GM12878 (cell line): ENCODE measurements at regions not wholly inside any gene's neighbourhood (a gene's known extent, or its start where the extent isn't known, plus 50 kb on each side); places are given as distances from the start of the nearest gene placed in this dataset.

ENCODE experiments used
- ATAC-seq: fragments of 200-7000 bp; cut with Tn5 transposase; 3 replicates; pipeline ENCODE4 v1.9.1; 2020; ENCODE audit warnings: mild to moderate bottlenecking, moderate library complexity
- BruUV-seq: library from RNA; stranded (reverse); fragments of 400-500 nt; replicated peaks from 2 replicates; lab custom pipeline; 2021; lab: Mats Ljungman, UMichigan
- CTCF ChIA-PET: fragments of 300-600 bp; sonication (Branson Sonifier 250); formaldehyde crosslinking; extraction: SDS; loops from one replicate; lab custom pipeline; 2021; ENCODE audit warnings: inconsistent platforms; lab: Yijun Ruan, JAX
- POLR2A ChIA-PET: fragments of 350-600 bp; formaldehyde crosslinking; extraction: SDS; loops from one replicate; lab custom pipeline; 2021; ENCODE audit warnings: inconsistent platforms; lab: Charles Lee
- RAD21 ChIA-PET: fragments of 300-600 bp; sonication (Branson Sonifier 250); formaldehyde crosslinking; loops from one replicate; lab custom pipeline; 2023; ENCODE audit warnings: antibody characterized with exemption; ENCODE audit not compliant: unreplicated experiment; lab: Charles Lee
- SMC1A ChIA-PET: fragments of 300-600 bp; sonication (Branson Sonifier 250); formaldehyde crosslinking; loops from one replicate; lab custom pipeline; 2023; ENCODE audit not compliant: unreplicated experiment, uncharacterized antibody; lab: Charles Lee
- DNase-seq: peaks from one replicate; pipeline ENCODE4 v3.0.0-alpha.2; 2011; ENCODE audit warnings: low read depth, low spot score
- FAIRE-seq: peaks from 3 replicates; lab custom pipeline; 2011; peaks lifted over from hg19 to GRCh38; lab: Jason Lieb, UNC
- H2AFZ ChIP-seq: 2 replicates; pipeline ENCODE4 v1.6.0; 2011; ENCODE audit warnings: low read depth, low read length, control low read depth; ENCODE audit not compliant: control insufficient read depth
- H3K27ac ChIP-seq: 2 replicates; pipeline ENCODE4 v1.5.1; 2011; ENCODE audit warnings: control low read depth; ENCODE audit not compliant: control insufficient read depth, insufficient read depth
- H3K27me3 ChIP-seq, 2 experiments: replicated peaks in 1 of 2; 2 replicates each; pipeline versions ENCODE4 v1.6.0 to v1.6.1; 2011; ENCODE audit warnings: low read length in 1 of 2; ENCODE audit not compliant: control insufficient read depth in 2 of 2, insufficient read depth in 2 of 2
- H3K36me3 ChIP-seq, 2 experiments: 2 replicates each; pipeline ENCODE4 v1.5.1; 2011; ENCODE audit warnings: low read length in 1 of 2; ENCODE audit not compliant: control insufficient read depth in 2 of 2, insufficient read depth in 2 of 2
- H3K4me1 ChIP-seq: 2 replicates; pipeline ENCODE4 v1.6.1; 2011; ENCODE audit warnings: mild to moderate bottlenecking, low read length, moderate library complexity, mixed read lengths; ENCODE audit not compliant: control insufficient read depth, insufficient read depth
- H3K4me2 ChIP-seq: 2 replicates; pipeline ENCODE4 v1.6.0; 2011; ENCODE audit warnings: control low read depth; ENCODE audit not compliant: control insufficient read depth, insufficient read depth
- H3K4me3 ChIP-seq: fragments of 200-600 bp; sonication (generic); 2 replicates; pipeline ENCODE4 v1.5.1; 2016
- H3K79me2 ChIP-seq: 2 replicates; pipeline ENCODE4 v1.6.0; 2011; ENCODE audit warnings: low read length; ENCODE audit not compliant: control insufficient read depth, insufficient read depth
- H3K9ac ChIP-seq: 2 replicates; pipeline ENCODE4 v1.8.0; 2011; ENCODE audit warnings: low read length, control low read depth, mixed read lengths; ENCODE audit not compliant: control insufficient read depth, insufficient read depth
- H3K9me3 ChIP-seq: replicated peaks from 3 replicates; pipeline ENCODE4 v1.5.1; 2011; ENCODE audit warnings: mild to moderate bottlenecking, low read length; ENCODE audit not compliant: control insufficient read depth, insufficient read depth
- H4K20me1 ChIP-seq: 2 replicates; pipeline ENCODE4 v1.6.0; 2011; ENCODE audit not compliant: control insufficient read depth, insufficient read depth
- BACH1 ChIP-seq: fragments of 450-650 bp; IDR thresholded peaks from 2 replicates; pipeline ENCODE4 v1.6.1; 2017; ENCODE audit warnings: mild to moderate bottlenecking, borderline replicate concordance
- CEBPB ChIP-seq, 2 experiments: fragments of 150-350 bp in 1 of 2; IDR thresholded peaks; 2 replicates each; pipeline ENCODE4 v1.6.1; 2012 to 2014; ENCODE audit warnings: low read depth in 2 of 2, low read length in 2 of 2, borderline replicate concordance in 1 of 2, inconsistent platforms in 1 of 2
- EP300 ChIP-seq, 2 experiments: fragments of 150-350 bp in 1 of 2; IDR thresholded peaks; 2 replicates each; pipeline ENCODE4 v1.6.1; 2011 to 2012; ENCODE audit warnings: low read depth in 2 of 2, low read length in 2 of 2, borderline replicate concordance in 1 of 2, improper control_type of control experiment in 1 of 2, inconsistent platforms in 1 of 2; ENCODE audit not compliant: control insufficient read depth in 1 of 2
- FOXK2 ChIP-seq: fragments of 450-650 bp; IDR thresholded peaks from 2 replicates; pipeline ENCODE4 v1.6.1; 2017; ENCODE audit warnings: mild to moderate bottlenecking, moderate library complexity
- GABPA ChIP-seq: IDR thresholded peaks from 2 replicates; pipeline ENCODE4 v1.6.1; 2014; ENCODE audit warnings: antibody characterized with exemption, low read depth, mild to moderate bottlenecking, inconsistent platforms
- KDM1A ChIP-seq: fragments of 200-600 bp; sonication (generic); IDR thresholded peaks from 2 replicates; pipeline ENCODE4 v1.6.1; 2016; ENCODE audit warnings: borderline replicate concordance
- MLLT1 ChIP-seq: fragments of 450-650 bp; IDR thresholded peaks from 2 replicates; pipeline ENCODE4 v1.6.1; 2016; ENCODE audit warnings: mild to moderate bottlenecking
- NR2C1 ChIP-seq: fragments of 450-650 bp; IDR thresholded peaks from 2 replicates; pipeline ENCODE4 v1.6.1; 2017; ENCODE audit warnings: antibody characterized with exemption, mild to moderate bottlenecking, moderate library complexity
- PRDM15 ChIP-seq: fragments of 450-650 bp; formaldehyde crosslinking; IDR thresholded peaks from 2 replicates; pipeline ENCODE4 v1.4.0; 2020; ENCODE audit warnings: mild to moderate bottlenecking, moderate library complexity
- RBBP5 ChIP-seq: fragments of 200-600 bp; sonication (generic); conservative IDR thresholded peaks from 2 replicates; pipeline ENCODE4 v1.6.1; 2016
- SMAD5 ChIP-seq: IDR thresholded peaks from 2 replicates; pipeline ENCODE4 v1.6.1; 2016; ENCODE audit warnings: antibody characterized with exemption, low read depth
- TCF7 ChIP-seq: IDR thresholded peaks from 2 replicates; pipeline ENCODE4 v1.6.1; 2014; ENCODE audit warnings: antibody characterized with exemption, borderline replicate concordance
- YY1 ChIP-seq: IDR thresholded peaks from 2 replicates; pipeline ENCODE4 v1.6.1; 2011; ENCODE audit warnings: low read depth, mild to moderate bottlenecking, low read length
- ZNF384 ChIP-seq: IDR thresholded peaks from 2 replicates; pipeline ENCODE4 v1.6.1; 2012; ENCODE audit warnings: low read depth, mild to moderate bottlenecking, low read length, improper control_type of control experiment, borderline replicate concordance
- ZNF622 ChIP-seq: fragments of 450-650 bp; IDR thresholded peaks from 2 replicates; pipeline ENCODE4 v1.6.1; 2017; ENCODE audit warnings: mild to moderate bottlenecking, inconsistent platforms
- WGBS: methylation state at CpG from one replicate; pipeline ENCODE4 v1.1.6; 2016; ENCODE audit warnings: low lambda C conversion rate; ENCODE audit not compliant: insufficient replicate concordance, insufficient coverage; ENCODE audit errors: missing lambda C conversion rate; 5-methylcytosine and 5-hydroxymethylcytosine counted together
- in situ Hi-C: fragments of 300-500 bp; cut with MboI; formaldehyde crosslinking; loops from 9 replicates; pipeline ENCODE4 v1.14.3; 2018; ENCODE audit warnings: mixed read lengths
- intact Hi-C: fragments of 100-400 bp; cut with micrococcal nuclease; formaldehyde crosslinking; loops from one replicate; pipeline ENCODE4 v1.14.2; 2022; ENCODE audit not compliant: unreplicated experiment

GRCh38 chr18:10296491-10296890 is 157.9 kb upstream of the APCDD1 start:
- ChIA-PET POLR2A (no interaction called here), RAD21 (no interaction called here), CTCF (no interaction called here), SMC1A (no interaction called here)
- FAIRE-seq (no peak), DNase-seq (no peak), ATAC-seq (no peak)
- Histone ChIP-seq H3K27me3 (no peaks in the 10 kb centered on the region), H3K9ac (no peak overlapping the region), H3K4me1 (no peaks in the 10 kb centered on the region), H4K20me1 (no peaks in the 10 kb centered on the region), H3K36me3 (no peaks in the 10 kb centered on the region), H3K4me3 (no peak overlapping the region), H3K9me3 (no peaks in the 10 kb centered on the region; the same call in 2 of the 3 replicates), H3K79me2 (no peaks in the 10 kb centered on the region), H3K27ac (no peak overlapping the region), H2AFZ (no peak overlapping the region), H3K4me2 (no peak overlapping the region)
- BruUV-seq: no TSS peak
- intact Hi-C loops (no loop called here), in situ Hi-C loops (no loop called here)
- WGBS: 7% methylated on average over 11 of the region's 12 CpGs
- TF ChIP-seq SMAD5 (no peak), YY1 (0 out of 2 replicates have a peak, but pooled peaks have one; percentile 12), NR2C1 (no peak), ZNF384 (no peak)
- TF ChIP-seq, all 136 proteins: peak for 1

DNA sequence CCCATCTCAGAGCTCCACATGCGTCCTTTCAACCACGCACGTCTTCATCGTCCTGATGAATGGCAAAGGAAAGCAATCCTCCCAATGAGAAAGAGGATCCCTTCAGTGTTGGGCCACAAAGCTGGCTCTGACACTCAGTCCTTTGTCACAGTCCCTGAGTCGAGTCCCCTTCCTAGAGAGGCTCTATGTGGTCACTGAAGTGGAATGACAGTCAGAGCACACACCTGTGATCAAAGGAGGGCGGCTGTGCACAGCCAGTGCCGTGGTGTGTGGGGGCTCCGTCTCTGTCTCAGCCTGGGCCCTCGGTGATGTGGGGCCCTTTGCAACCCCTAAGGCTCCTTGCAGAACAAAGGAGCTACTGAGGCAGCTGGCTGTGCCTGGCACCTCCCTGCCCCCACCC is 157.3 kb upstream of the APCDD1 start:
- H3K27me3 ChIP-seq: no peaks in the 10 kb centered on the region
- H3K9me3 ChIP-seq: no peaks in the 10 kb centered on the region; the same call in 2 of the 3 replicates
- H3K4me1 ChIP-seq: no peaks in the 10 kb centered on the region
- no TSS peak for BruUV-seq
- no peak for FAIRE-seq
- H4K20me1 ChIP-seq: no peaks in the 10 kb centered on the region
- ChIA-PET CTCF (interaction anchor here (1.4 kb wide), 1 partner anchor 141 kb away, joined by 4 read pairs; no protein-coding TSS in a partner anchor), SMC1A (no interaction called here), POLR2A (no interaction called here), RAD21 (no interaction called here)
- DNase-seq: no peak
- no peaks in the 10 kb centered on the region for H3K79me2 ChIP-seq
- no peaks in the 10 kb centered on the region for H3K36me3 ChIP-seq
- H3K9ac ChIP-seq: no peak overlapping the region
- 38% methylated on average over 9 of the region's 9 CpGs for WGBS
- H2AFZ ChIP-seq: no peak overlapping the region
- intact Hi-C loops (no loop called here), in situ Hi-C loops (no loop called here)
- H3K4me3 ChIP-seq: no peak overlapping the region
- ATAC-seq: no peak
- H3K27ac ChIP-seq: no peak overlapping the region
- H3K4me2 ChIP-seq: no peak overlapping the region
- TF ChIP-seq EP300 (IDR thresholded peaks at IDR 0.05; ENCODE audit: borderline replicate concordance in 1 of 2, control insufficient read depth in 1 of 2, low read depth in 2 of 2, low read length in 2 of 2) (no peak), GABPA (no peak), PRDM15 (CRISPR knock-in tag) (no peak), ZNF622 (no peak), RBBP5 (no peak), MLLT1 (no peak), KDM1A (no peak), FOXK2 (no peak), TCF7 (no peak), CEBPB (IDR thresholded peaks at IDR 0.05; ENCODE audit: borderline replicate concordance in 1 of 2, low read depth in 2 of 2, low read length in 2 of 2) (no peak), BACH1 (no peak)
